H1 (cell line): ENCODE measurements at regions not wholly inside any gene's neighbourhood (a gene's known extent, or its start where the extent isn't known, plus 50 kb on each side); places are given as distances from the start of the nearest gene placed in this dataset.

Source experiments
- CTCF ChIA-PET: fragments of 300-600 bp; sonication (Branson Sonifier 250); formaldehyde crosslinking; loops from one replicate; lab custom pipeline; 2021; ENCODE audit not compliant: partially characterized antibody; lab: Charles Lee
- POLR2A ChIA-PET: fragments of 300-600 bp; sonication (Branson Sonifier 250); formaldehyde crosslinking; loops from one replicate; lab custom pipeline; 2021; ENCODE audit warnings: inconsistent platforms; ENCODE audit not compliant: partially characterized antibody; lab: Charles Lee
- DNase-seq, 2 experiments: peaks; one replicate each; pipeline versions ENCODE4 v3.0.0 to v3.0.0-alpha.2; 2010 to 2022; ENCODE audit warnings: low spot score in 2 of 2, low read depth in 1 of 2, mixed read lengths in 1 of 2
- FAIRE-seq: peaks from 2 replicates; lab custom pipeline; 2011; peaks lifted over from hg19 to GRCh38; lab: Jason Lieb, UNC
- H2AFZ ChIP-seq: 2 replicates; pipeline ENCODE4 v1.8.1; 2012; ENCODE audit warnings: low read length, inconsistent platforms
- H2AK5ac ChIP-seq: 2 replicates; pipeline ENCODE4 v1.6.1; 2013; ENCODE audit warnings: low read depth, low read length
- H2BK120ac ChIP-seq: replicated peaks from 2 replicates; pipeline ENCODE3; 2013; ENCODE audit warnings: low read depth, low read length, inconsistent platforms
- H2BK12ac ChIP-seq: 2 replicates; pipeline ENCODE4 v1.6.1; 2013; ENCODE audit warnings: low read depth, low read length
- H2BK15ac ChIP-seq: 2 replicates; pipeline ENCODE4 v1.6.1; 2013; ENCODE audit warnings: low read length
- H2BK20ac ChIP-seq: 2 replicates; pipeline ENCODE4 v1.6.1; 2013; ENCODE audit warnings: low read length
- H2BK5ac ChIP-seq: 2 replicates; pipeline ENCODE4 v1.6.1; 2013; ENCODE audit warnings: low read depth, low read length
- H3K14ac ChIP-seq: 2 replicates; pipeline ENCODE4 v1.6.1; 2013; ENCODE audit warnings: inconsistent platforms; ENCODE audit not compliant: insufficient read length
- H3K18ac ChIP-seq: 2 replicates; pipeline ENCODE4 v1.6.1; 2013; ENCODE audit warnings: low read length; ENCODE audit errors: extremely low read depth
- H3K23ac ChIP-seq: 2 replicates; pipeline ENCODE4 v1.6.1; 2013; ENCODE audit warnings: inconsistent platforms; ENCODE audit not compliant: insufficient read length
- H3K23me2 ChIP-seq: 2 replicates; pipeline ENCODE4 v1.6.1; 2013; ENCODE audit warnings: low read depth, low read length
- H3K27ac ChIP-seq: 2 replicates; pipeline ENCODE4 v1.6.1; 2011; ENCODE audit warnings: low read depth, low read length, inconsistent platforms
- H3K27me3 ChIP-seq, 4 experiments: replicated peaks in 1 of 4; 1 replicate in 1 of 4; 2 replicates in 3 of 4; pipeline versions ENCODE4 v1.6.1 to v1.8.1; 2011 to 2013; ENCODE audit warnings: low read length in 3 of 4, mild to moderate bottlenecking in 3 of 4, inconsistent platforms in 2 of 4, mixed read lengths in 2 of 4, moderate library complexity in 1 of 4; ENCODE audit not compliant: control insufficient read depth in 3 of 4, insufficient read depth in 3 of 4; ENCODE audit errors: extremely low read depth in 1 of 4
- H3K36me3 ChIP-seq, 4 experiments: 2 replicates each; pipeline versions ENCODE4 v1.6.1 to v1.8.1; 2011 to 2013; ENCODE audit warnings: mild to moderate bottlenecking in 4 of 4, low read length in 3 of 4, moderate library complexity in 2 of 4, control low read depth in 1 of 4, inconsistent platforms in 1 of 4; ENCODE audit not compliant: insufficient read depth in 4 of 4, control insufficient read depth in 2 of 4
- H3K4ac ChIP-seq: replicated peaks from 2 replicates; pipeline ENCODE3; 2013; ENCODE audit warnings: low read length, low read depth, mixed read lengths, inconsistent platforms; ENCODE audit not compliant: insufficient read length
- H3K4me1 ChIP-seq, 4 experiments: replicated peaks in 1 of 4; 1 replicate in 1 of 4; 2 replicates in 3 of 4; pipeline versions ENCODE4 v1.6.1 to v1.8.1; 2011 to 2013; ENCODE audit warnings: low read length in 3 of 4, inconsistent platforms in 2 of 4, mixed read lengths in 1 of 4; ENCODE audit not compliant: insufficient read depth in 4 of 4, control insufficient read depth in 3 of 4
- H3K4me2 ChIP-seq, 2 experiments: 2 replicates each; pipeline versions ENCODE4 v1.6.1 to v1.8.1; 2011 to 2013; ENCODE audit warnings: low read depth in 2 of 2, low read length in 2 of 2, control low read depth in 1 of 2, inconsistent platforms in 1 of 2, mild to moderate bottlenecking in 1 of 2; ENCODE audit not compliant: insufficient read depth in 1 of 2
- H3K4me3 ChIP-seq, 4 experiments: fragments of 200-600, 300-600 bp in 1 of 4; sonication (generic), shearing (Covaris generic), sonication (Bioruptor Twin) in 1 of 4; 2 replicates each; pipeline versions ENCODE4 v1.5.1 to v1.8.1; 2011 to 2016; ENCODE audit warnings: low read length in 4 of 4, low read depth in 3 of 4, control low read depth in 2 of 4, inconsistent platforms in 2 of 4, mild to moderate bottlenecking in 2 of 4, mixed read lengths in 1 of 4, moderate library complexity in 1 of 4; ENCODE audit not compliant: insufficient read depth in 2 of 4; ENCODE audit errors: extremely low read depth in 1 of 4
- H3K56ac ChIP-seq: replicated peaks from 2 replicates; pipeline ENCODE3; 2013; ENCODE audit warnings: low read depth, mild to moderate bottlenecking, mixed read lengths, low read length, inconsistent platforms; ENCODE audit not compliant: insufficient read length
- H3K79me1 ChIP-seq: 2 replicates; pipeline ENCODE4 v1.6.1; 2013; ENCODE audit warnings: low read depth, low read length, control low read depth
- H3K79me2 ChIP-seq, 2 experiments: 2 replicates each; pipeline versions ENCODE4 v1.6.1 to v1.8.1; 2012 to 2013; ENCODE audit warnings: low read length in 2 of 2, mild to moderate bottlenecking in 2 of 2, inconsistent platforms in 1 of 2; ENCODE audit not compliant: insufficient read depth in 2 of 2, control insufficient read depth in 1 of 2
- H3K9ac ChIP-seq, 4 experiments: replicated peaks in 1 of 4; 1 replicate in 1 of 4; 2 replicates in 3 of 4; pipeline versions ENCODE4 v1.6.1 to v1.8.1; 2011 to 2013; ENCODE audit warnings: low read depth in 3 of 4, low read length in 3 of 4, control low read depth in 2 of 4, mild to moderate bottlenecking in 2 of 4, moderate library complexity in 2 of 4, inconsistent platforms in 1 of 4; ENCODE audit errors: extremely low read depth in 1 of 4
- H3K9me3 ChIP-seq, 2 experiments: 2 replicates each; pipeline versions ENCODE4 v1.6.1 to v1.8.1; 2012 to 2013; ENCODE audit warnings: mild to moderate bottlenecking in 2 of 2, moderate library complexity in 2 of 2, control low read depth in 1 of 2, inconsistent platforms in 1 of 2, low read depth in 1 of 2, low read length in 1 of 2, mixed read lengths in 1 of 2; ENCODE audit not compliant: insufficient read depth in 2 of 2
- H4K20me1 ChIP-seq, 2 experiments: replicated peaks in 1 of 2; 2 replicates each; pipeline versions ENCODE3 to v1.8.1; 2011 to 2013; ENCODE audit warnings: inconsistent platforms in 2 of 2, low read length in 2 of 2, mild to moderate bottlenecking in 1 of 2; ENCODE audit not compliant: insufficient read depth in 2 of 2, control insufficient read depth in 1 of 2
- H4K5ac ChIP-seq: 2 replicates; pipeline ENCODE4 v1.6.1; 2013; ENCODE audit warnings: low read length, low read depth, mixed read lengths, inconsistent platforms; ENCODE audit not compliant: insufficient read length
- H4K8ac ChIP-seq: 2 replicates; pipeline ENCODE4 v1.8.0; 2013; ENCODE audit warnings: mild to moderate bottlenecking, moderate library complexity, low read length, inconsistent platforms; ENCODE audit not compliant: insufficient read depth; ENCODE audit errors: extremely low read depth
- H4K91ac ChIP-seq: replicated peaks from 2 replicates; pipeline ENCODE3; 2013; ENCODE audit warnings: low read length, mixed read lengths, inconsistent platforms; ENCODE audit not compliant: insufficient read length
- ASH2L ChIP-seq: fragments of 200-600, 300-600 bp; sonication (generic); IDR thresholded peaks from one replicate; pipeline ENCODE4 v1.7.1; 2017; ENCODE audit warnings: low read length
- ATF3 ChIP-seq: IDR thresholded peaks from 2 replicates; pipeline ENCODE4 v1.6.1; 2011; ENCODE audit warnings: low read depth, mild to moderate bottlenecking, low read length; ENCODE audit not compliant: insufficient read depth
- BRCA1 ChIP-seq: IDR thresholded peaks from 2 replicates; pipeline ENCODE4 v1.6.1; 2012; ENCODE audit warnings: low read depth, low read length, improper control_type of control experiment
- CEBPB ChIP-seq: IDR thresholded peaks from 2 replicates; pipeline ENCODE4 v1.6.1; 2012; ENCODE audit warnings: low read depth, low read length
- EGR1 ChIP-seq: IDR thresholded peaks from 2 replicates; pipeline ENCODE4 v1.6.1; 2011; ENCODE audit warnings: low read depth, low read length, borderline replicate concordance
- FOSL1 ChIP-seq: IDR thresholded peaks from 2 replicates; pipeline ENCODE4 v1.6.1; 2011; ENCODE audit warnings: mild to moderate bottlenecking, low read depth, low read length, moderate library complexity; ENCODE audit not compliant: insufficient read depth
- POLR2AphosphoS5 ChIP-seq: IDR thresholded peaks from 2 replicates; pipeline ENCODE4 v1.6.1; 2011; ENCODE audit warnings: low read depth, low read length
- RBBP5 ChIP-seq: IDR thresholded peaks from 2 replicates; pipeline ENCODE4 v1.7.1; 2012; ENCODE audit warnings: low read depth, mild to moderate bottlenecking, inconsistent platforms, low read length, moderate library complexity, borderline replicate concordance
- SAP30 ChIP-seq: fragments of 300-600 bp; sonication (generic); IDR thresholded peaks from 2 replicates; pipeline ENCODE4 v1.7.1; 2012; ENCODE audit warnings: low read length, moderate library complexity, mild to moderate bottlenecking, inconsistent platforms; ENCODE audit not compliant: insufficient read depth, insufficient replicate concordance
- SIRT6 ChIP-seq: IDR thresholded peaks from one replicate; pipeline ENCODE4 v1.7.1; 2012; ENCODE audit warnings: low read length, inconsistent platforms
- SRF ChIP-seq: IDR thresholded peaks from 2 replicates; pipeline ENCODE4 v1.6.1; 2011; ENCODE audit warnings: mild to moderate bottlenecking, low read depth, low read length, moderate library complexity
- TCF12 ChIP-seq: IDR thresholded peaks from 2 replicates; pipeline ENCODE4 v1.6.1; 2011; ENCODE audit warnings: low read depth, mild to moderate bottlenecking, low read length
- TEAD4 ChIP-seq: IDR thresholded peaks from 2 replicates; pipeline ENCODE4 v1.6.1; 2012; ENCODE audit warnings: low read depth, low read length, inconsistent platforms, mixed read lengths
- WGBS, 2 experiments: shearing (Covaris generic) in 1 of 2; methylation state at CpG; one replicate each; pipeline versions ENCODE4 v1.1.6 to v1.1.7; 2013 to 2015; ENCODE audit warnings: low lambda C conversion rate in 2 of 2, mixed read lengths in 2 of 2, inconsistent platforms in 1 of 2, low coverage in 1 of 2, missing lambda C conversion rate in 1 of 2; ENCODE audit not compliant: insufficient replicate concordance in 2 of 2, insufficient coverage in 1 of 2, insufficient read length in 1 of 2; ENCODE audit errors: extremely low coverage in 1 of 2, missing lambda C conversion rate in 1 of 2; 5-methylcytosine and 5-hydroxymethylcytosine counted together
- TF ChIP-seq, protein P1 (sequence below): IDR thresholded peaks from 2 replicates; pipeline ENCODE4 v1.6.1; 2012; ENCODE audit warnings: inconsistent platforms

DNA sequence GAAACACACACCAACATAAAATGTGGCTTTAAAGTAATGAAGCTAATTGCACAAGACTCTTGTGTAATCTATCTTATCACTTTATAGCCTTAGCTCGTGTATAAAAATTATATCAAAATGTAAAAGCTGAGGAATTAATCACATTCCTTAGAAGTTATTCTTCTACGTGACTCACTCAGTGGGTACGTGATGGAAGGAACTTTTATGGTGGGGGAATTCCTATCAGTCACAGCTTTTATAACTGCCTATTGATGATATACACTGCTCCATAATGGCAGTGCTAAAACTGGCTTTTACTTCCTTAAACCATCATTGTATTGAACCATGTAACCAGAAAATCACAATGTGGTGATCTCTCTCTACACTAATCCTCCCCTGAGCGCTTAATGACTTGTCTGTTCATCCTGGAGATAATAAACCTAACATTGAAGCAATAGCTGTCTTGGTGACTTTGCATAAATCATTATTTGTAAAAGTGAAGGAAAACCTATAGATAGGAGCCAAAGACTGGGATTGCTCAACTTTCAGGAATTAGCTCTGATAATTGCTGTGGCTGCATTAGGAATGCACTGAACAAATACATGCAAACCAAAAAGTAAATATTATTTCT, 276.7 kb downstream of the GBA3 start:
- no peak overlapping the region for H2BK12ac ChIP-seq
- no peak overlapping the region for H2AK5ac ChIP-seq
- no peak overlapping the region for H3K4ac ChIP-seq
- H3K9me3 ChIP-seq: no peaks in the 10 kb centered on the region
- no peak overlapping the region for H2BK15ac ChIP-seq
- no peaks in the 10 kb centered on the region for H3K36me3 ChIP-seq
- no peaks in the 10 kb centered on the region for H3K79me2 ChIP-seq
- H3K79me1 ChIP-seq: no peaks in the 10 kb centered on the region
- no peak overlapping the region for H2AFZ ChIP-seq
- H3K4me2 ChIP-seq: no peak overlapping the region
- H3K9ac ChIP-seq: no peak overlapping the region
- no peak overlapping the region for H3K23ac ChIP-seq
- H3K4me1 ChIP-seq: no peaks in the 10 kb centered on the region
- no peak overlapping the region for H3K18ac ChIP-seq
- H2BK120ac ChIP-seq: no peak overlapping the region
- H3K4me3 ChIP-seq: no peak overlapping the region
- ChIA-PET CTCF (interaction anchor here (0.7 to 1.7 kb wide), 11 partner anchors 9 to 457 kb away, joined by 3 to 5 read pairs (median 3); no protein-coding TSS in a partner anchor), POLR2A (no interaction called here)
- H2BK20ac ChIP-seq: no peak overlapping the region
- no peak for DNase-seq
- no peak overlapping the region for H3K56ac ChIP-seq
- no peak overlapping the region for H3K14ac ChIP-seq
- no peak overlapping the region for H3K27ac ChIP-seq
- H4K8ac ChIP-seq: no peak overlapping the region
- H4K5ac ChIP-seq: no peak overlapping the region
- no peak overlapping the region for H2BK5ac ChIP-seq
- H4K20me1 ChIP-seq: no peaks in the 10 kb centered on the region
- no peak overlapping the region for H4K91ac ChIP-seq
- no peaks in the 10 kb centered on the region for H3K27me3 ChIP-seq
- 93% methylated on average over 4 of the region's 4 CpGs; no CpG with 5 or more reads in 1 of the 2 experiments for WGBS, 2 experiments
- no peak for FAIRE-seq
- no peaks in the 10 kb centered on the region for H3K23me2 ChIP-seq
- no peak for TF ChIP-seq TCF12
- TF ChIP-seq POLR2AphosphoS5: no peak
- TF ChIP-seq ASH2L: no peak
- TF ChIP-seq CEBPB: no peak
- TF ChIP-seq, protein P1, sequence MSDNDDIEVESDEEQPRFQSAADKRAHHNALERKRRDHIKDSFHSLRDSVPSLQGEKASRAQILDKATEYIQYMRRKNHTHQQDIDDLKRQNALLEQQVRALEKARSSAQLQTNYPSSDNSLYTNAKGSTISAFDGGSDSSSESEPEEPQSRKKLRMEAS: no peak
- TF ChIP-seq SRF: no peak
- no peak for TF ChIP-seq TEAD4
- TF ChIP-seq FOSL1: no peak
- no peak for TF ChIP-seq RBBP5
- no peak for TF ChIP-seq EGR1
- TF ChIP-seq SIRT6: no peak
- no peak for TF ChIP-seq ATF3
- TF ChIP-seq BRCA1: no peak
- no peak for TF ChIP-seq SAP30
